ENCODE measurements at regions not wholly inside any gene's neighbourhood (a gene's known extent, or its start where the extent isn't known, plus 50 kb on each side); places are given as distances from the start of the nearest gene placed in this dataset.
"Not testable (repeated sequence)": the region's sequence is repeated elsewhere in the genome, so short reads cannot be mapped to it uniquely, and the experiment has no call there.

- no peak overlapping the region for H3K27ac ChIP-seq
- intact Hi-C loops (cut with DNase I) = no loop called here
- H3K4me1 ChIP-seq = no peaks in the 10 kb centered on the region
- ATAC-seq (no peak), DNase-seq (no peak)
- H3K27me3 ChIP-seq = no peaks in the 10 kb centered on the region
- no peaks in the 10 kb centered on the region for H3K9me3 ChIP-seq
- WGBS, 2 donors = 36 to 85% methylated on average over 1 of the region's 1 CpG
- no peaks in the 10 kb centered on the region for H3K36me3 ChIP-seq (replicated peaks in 1 of 2; ENCODE audit: insufficient read depth in 1 of 2, low read depth in 2 of 2)
- no peak overlapping the region for H3K4me3 ChIP-seq
- no peak for TF ChIP-seq CTCF (IDR thresholded peaks at IDR 0.05)
- TF ChIP-seq POLR2A (IDR thresholded peaks at IDR 0.05) = no peak
These were observed 375.9 kb upstream of the NAALADL2 start for GRCh38 chr3:174483254-174483653.

- DNase-seq; H3K27ac ChIP-seq; H3K9me3 ChIP-seq; ATAC-seq; intact Hi-C loops (cut with DNase I); H3K36me3 ChIP-seq (replicated peaks in 1 of 2; ENCODE audit: insufficient read depth in 1 of 2, low read depth in 2 of 2); H3K27me3 ChIP-seq; H3K4me3 ChIP-seq; H3K4me1 ChIP-seq: not testable (repeated sequence)
- 89 to 92% methylated on average over 7 of the region's 7 CpGs for WGBS, 2 donors
These were observed 375.3 kb upstream of the NAALADL2 start for GRCh38 chr3:174483856-174484255.

GRCh38 chr3:174488527-174488926 lies 370.6 kb upstream of the NAALADL2 start:
- H3K27ac ChIP-seq = no peak overlapping the region
- 81 to 89% methylated on average over 2 of the region's 2 CpGs for WGBS, 2 donors
- intact Hi-C loops (cut with DNase I) = no loop called here
- ATAC-seq (no peak), DNase-seq (no peak)
- no peak overlapping the region for H3K4me3 ChIP-seq
- TF ChIP-seq POLR2A (IDR thresholded peaks at IDR 0.05) = no peak
- TF ChIP-seq CTCF (IDR thresholded peaks at IDR 0.05) = no peak
- H3K4me1 ChIP-seq = no peaks in the 10 kb centered on the region
- no peaks in the 10 kb centered on the region for H3K27me3 ChIP-seq
- H3K9me3 ChIP-seq = no peaks in the 10 kb centered on the region
- H3K36me3 ChIP-seq (replicated peaks in 1 of 2; ENCODE audit: insufficient read depth in 1 of 2, low read depth in 2 of 2) = no peaks in the 10 kb centered on the region

- WGBS, 2 donors = 59 to 62% methylated on average over 4 of the region's 4 CpGs
- Histone ChIP-seq H3K4me1 (no peaks in the 10 kb centered on the region), H3K9me3 (no peaks in the 10 kb centered on the region), H3K27me3 (no peaks in the 10 kb centered on the region), H3K36me3 (replicated peaks in 1 of 2; ENCODE audit: insufficient read depth in 1 of 2, low read depth in 2 of 2) (no peaks in the 10 kb centered on the region), H3K27ac (no peak overlapping the region), H3K4me3 (no peak overlapping the region)
- TF ChIP-seq POLR2A (IDR thresholded peaks at IDR 0.05) = no peak
- TF ChIP-seq CTCF (IDR thresholded peaks at IDR 0.05) = no peak
- DNase-seq (no peak), ATAC-seq (no peak)
- intact Hi-C loops (cut with DNase I) = no loop called here
These were observed 363.8 kb upstream of the NAALADL2 start for GRCh38 chr3:174495311-174495710.

GRCh38 chr3:174495928-174496327 lies 363.2 kb upstream of the NAALADL2 start:
- no peak overlapping the region for H3K4me3 ChIP-seq
- intact Hi-C loops (cut with DNase I) = no loop called here
- H3K27me3 ChIP-seq = no peaks in the 10 kb centered on the region
- no peak overlapping the region for H3K27ac ChIP-seq
- 73 to 80% methylated on average over 1 of the region's 1 CpG for WGBS, 2 donors
- no peak for TF ChIP-seq CTCF (IDR thresholded peaks at IDR 0.05)
- no peak for TF ChIP-seq POLR2A (IDR thresholded peaks at IDR 0.05)
- DNase-seq (no peak), ATAC-seq (no peak)
- H3K4me1 ChIP-seq = no peaks in the 10 kb centered on the region
- no peaks in the 10 kb centered on the region for H3K36me3 ChIP-seq (replicated peaks in 1 of 2; ENCODE audit: insufficient read depth in 1 of 2, low read depth in 2 of 2)
- H3K9me3 ChIP-seq = no peaks in the 10 kb centered on the region

Data from body of pancreas (tissue), 4 donors.